CD4-positive, alpha-beta T cell treated with Interleukin-15 for 4 hours (primary cell): ENCODE measurements at regions not wholly inside any gene's neighbourhood (a gene's known extent, or its start where the extent isn't known, plus 50 kb on each side); places are given as distances from the start of the nearest gene placed in this dataset.
"Not testable (repeated sequence)": the region's sequence is repeated elsewhere in the genome, so short reads cannot be mapped to it uniquely, and the experiment has no call there.

Source experiments
- DNase-seq: peaks from one replicate; pipeline ENCODE4 v3.0.0-alpha.2; 2020; ENCODE audit warnings: low spot score

DNA sequence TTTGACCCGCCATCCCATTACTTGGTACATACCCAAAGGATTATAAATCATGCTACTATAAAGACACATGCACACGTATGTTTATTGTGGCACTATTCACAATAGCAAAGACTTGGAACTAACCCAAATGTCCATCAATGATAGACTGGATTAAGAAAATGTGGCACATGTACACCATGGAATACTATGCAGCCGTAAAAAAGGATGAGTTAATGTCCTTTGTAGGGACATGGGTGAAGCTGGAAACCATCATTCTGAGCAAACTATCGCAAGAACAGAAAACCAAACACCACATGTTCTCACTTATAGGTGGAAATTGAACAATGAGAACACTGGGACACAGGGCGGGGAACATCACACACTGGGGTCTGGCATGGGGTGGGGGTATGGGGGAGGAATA lies 57.1 kb upstream of the GMDS start:
- not testable (repeated sequence) for DNase-seq

- no peak for DNase-seq
These were observed 51.4 kb upstream of the GMDS start for GRCh38 chr6:2296781-2297180.
